ENCODE measurements at regions not wholly inside any gene's neighbourhood (a gene's known extent, or its start where the extent isn't known, plus 50 kb on each side); places are given as distances from the start of the nearest gene placed in this dataset.

DNA sequence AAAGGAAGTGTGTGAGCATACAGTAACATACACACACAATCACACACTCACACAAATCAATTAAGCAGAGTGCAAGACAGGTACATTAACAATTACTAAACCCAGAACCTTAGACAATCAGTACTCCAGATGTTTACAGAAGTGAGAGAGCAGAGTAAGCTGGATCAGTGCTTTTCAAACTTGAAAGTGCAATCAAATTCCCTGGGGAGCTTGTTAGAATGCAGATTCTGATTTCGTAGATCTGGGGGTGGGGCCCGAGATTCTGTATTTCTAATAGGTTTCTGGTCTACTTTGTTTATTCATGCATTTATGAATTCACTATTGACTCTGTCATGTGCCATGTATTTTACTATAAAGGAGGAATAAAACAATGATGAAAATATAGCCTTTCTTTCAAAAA is 179.6 kb upstream of the PHYHIPL start:
- no peak for DNase-seq (ENCODE audit: low read depth)

DNA sequence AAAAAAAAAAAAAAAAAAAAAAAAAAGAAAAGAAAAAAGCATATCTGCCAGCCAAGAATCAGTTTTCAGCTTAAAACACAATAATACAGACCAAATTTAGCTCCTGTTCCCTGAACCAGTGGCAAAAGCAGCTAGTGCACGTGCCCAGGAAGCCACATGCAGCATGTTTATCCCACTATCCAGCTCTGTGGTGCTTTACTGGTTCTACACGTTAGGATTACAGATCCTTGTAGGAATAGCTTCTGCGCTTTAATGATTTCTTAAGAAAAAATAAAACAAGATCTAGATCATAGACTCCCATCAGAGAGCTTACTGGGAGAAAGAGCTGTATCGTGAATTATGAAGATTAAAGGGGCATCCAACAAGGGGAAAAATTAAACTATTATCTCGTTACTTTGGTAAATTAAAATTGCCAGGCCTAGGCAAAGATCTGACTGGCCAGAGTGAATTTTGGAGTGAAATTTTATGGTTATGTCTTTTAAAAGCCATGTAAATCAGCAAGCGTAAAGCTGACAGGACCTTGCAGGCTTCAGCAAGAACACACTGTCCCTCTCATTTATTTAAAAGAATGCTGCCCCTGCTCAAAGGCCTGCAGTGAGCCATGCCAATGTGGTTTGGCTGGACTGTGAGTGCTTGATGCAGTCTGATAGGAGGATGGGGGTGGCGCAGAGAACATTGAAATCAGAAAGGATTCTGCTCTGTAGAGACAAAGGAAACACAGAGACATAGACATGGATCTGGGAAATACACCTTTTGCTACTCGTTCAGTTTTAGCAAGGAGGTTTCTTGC is 177.3 kb upstream of the PHYHIPL start:
- DNase-seq (ENCODE audit: low read depth): no peak

DNA sequence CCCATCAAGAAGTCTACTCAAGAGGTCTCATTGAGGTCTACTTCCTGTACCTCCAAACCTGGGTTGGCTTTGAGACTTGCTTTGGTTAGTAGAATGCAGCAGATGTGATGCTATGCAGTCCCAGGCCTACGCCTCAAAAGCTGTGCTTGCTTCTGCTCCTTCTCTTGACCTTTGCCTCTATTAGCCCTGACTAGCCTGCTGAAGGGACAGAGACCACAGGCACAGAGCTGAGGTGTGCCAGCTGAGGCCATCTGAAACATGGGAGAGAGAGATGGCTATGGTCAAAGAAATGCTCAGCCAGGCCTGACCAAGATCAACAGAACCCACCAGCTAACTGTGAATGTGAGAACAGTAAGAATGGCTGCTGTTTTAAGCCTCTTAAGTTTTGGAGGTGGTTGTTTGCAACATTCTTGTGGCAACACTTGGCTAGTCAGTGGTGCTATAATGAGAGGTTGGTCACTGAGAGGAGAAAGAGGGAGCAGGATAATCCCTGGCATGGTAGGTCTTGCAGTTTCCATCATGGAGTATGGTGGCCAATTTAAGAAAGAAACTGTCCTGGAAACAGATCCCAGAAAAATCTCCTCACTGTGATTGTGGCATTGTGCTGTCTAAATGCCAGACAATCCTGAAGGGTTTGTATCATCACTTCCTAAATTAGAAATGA is 176.1 kb upstream of the PHYHIPL start:
- no peak for DNase-seq (ENCODE audit: low read depth)

DNA sequence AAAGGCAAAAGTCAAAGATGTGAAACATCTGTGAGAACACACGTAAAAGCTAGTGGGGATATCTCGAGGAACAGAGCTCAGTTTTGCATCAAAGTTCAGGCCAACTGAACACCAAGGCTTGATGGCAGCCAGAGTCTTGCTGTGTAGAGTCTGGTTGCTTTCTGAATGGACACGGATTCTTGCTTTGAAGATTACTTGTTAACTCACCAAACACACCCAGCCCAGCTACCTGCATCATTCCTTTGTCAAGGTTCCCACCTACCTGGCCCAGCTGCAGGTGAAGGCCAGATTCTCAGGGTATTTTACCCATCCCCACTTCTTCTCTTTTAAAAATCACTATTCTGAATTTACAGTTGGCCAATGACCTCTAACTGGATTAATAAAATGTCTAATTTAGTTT is 174.4 kb upstream of the PHYHIPL start:
- DNase-seq (ENCODE audit: low read depth): no peak

DNA sequence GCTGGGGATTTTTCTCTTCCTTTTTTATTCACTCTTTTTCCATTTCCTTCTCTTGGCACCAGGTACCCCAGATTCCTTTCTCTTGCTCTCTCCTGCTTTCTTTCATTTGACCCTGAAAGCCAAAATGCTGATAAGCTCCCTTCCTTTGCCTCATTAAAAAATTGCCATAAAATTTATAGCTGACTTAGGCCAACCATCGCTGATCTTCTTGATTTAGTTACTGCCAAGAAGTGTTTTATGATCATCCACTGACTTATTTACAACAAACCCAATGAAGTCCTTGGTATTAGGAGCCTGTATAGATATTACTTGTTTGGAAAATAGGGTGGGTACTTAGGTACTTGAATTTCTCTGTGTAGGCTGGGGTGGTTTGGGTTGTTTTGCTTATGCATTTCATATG is 173.2 kb upstream of the PHYHIPL start:
- no peak for DNase-seq (ENCODE audit: low read depth)

DNA sequence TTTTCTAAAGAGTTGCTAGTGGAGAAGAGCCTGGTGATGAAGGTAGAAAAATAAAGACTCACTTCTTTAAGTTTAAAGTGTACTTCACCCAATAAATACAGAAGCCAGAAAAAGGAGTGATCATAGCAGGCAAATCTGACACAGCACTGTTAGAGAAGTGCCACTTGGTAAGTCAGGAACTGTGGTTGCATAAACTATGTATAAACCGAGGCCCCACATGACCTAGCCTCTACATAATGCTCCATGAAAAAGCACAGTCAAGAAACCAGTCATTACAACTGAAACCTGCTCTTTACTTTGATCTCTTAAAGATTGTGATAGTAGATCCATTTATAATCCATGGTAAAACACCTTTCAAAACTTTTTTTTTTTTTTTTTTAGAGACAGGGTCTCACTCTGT is 172.1 kb upstream of the PHYHIPL start:
- DNase-seq (ENCODE audit: low read depth): no peak

DNA sequence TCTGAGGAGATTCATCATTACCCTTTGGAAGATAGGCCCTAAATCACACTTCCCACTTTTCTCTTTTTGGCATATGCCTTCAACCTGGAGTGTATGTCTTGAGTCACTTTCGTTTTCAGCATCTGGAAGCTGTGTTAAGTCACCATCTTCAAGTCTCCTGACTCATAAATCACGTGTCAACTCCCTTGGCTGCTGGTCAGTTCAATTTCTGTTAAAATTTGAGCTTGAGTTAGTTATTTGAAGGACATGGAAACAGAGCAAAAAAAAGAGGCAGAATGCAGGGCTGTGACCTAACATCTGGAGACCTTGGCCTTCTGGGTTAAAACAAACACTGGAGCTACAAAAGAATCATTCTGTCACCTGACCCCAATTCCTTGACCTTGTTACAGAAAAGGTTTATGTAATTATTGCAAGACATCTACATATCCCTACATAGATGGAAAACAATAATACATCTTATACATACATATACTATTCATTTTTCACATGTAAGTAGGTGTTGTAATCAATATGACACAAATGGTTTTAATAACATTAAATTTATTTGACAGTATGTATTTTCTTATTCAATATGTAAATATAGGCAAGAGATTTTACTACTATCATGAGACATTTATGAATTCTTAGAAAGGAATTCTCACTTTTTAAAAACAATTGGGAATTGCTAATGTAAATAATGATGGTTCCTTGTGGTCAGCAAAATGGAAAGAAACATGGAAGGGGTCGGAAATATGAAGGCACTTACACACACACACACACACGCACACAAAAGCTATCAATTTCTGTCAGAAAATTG is 169.7 kb upstream of the PHYHIPL start:
- peak; percentile 9 for DNase-seq (ENCODE audit: low read depth)

DNA sequence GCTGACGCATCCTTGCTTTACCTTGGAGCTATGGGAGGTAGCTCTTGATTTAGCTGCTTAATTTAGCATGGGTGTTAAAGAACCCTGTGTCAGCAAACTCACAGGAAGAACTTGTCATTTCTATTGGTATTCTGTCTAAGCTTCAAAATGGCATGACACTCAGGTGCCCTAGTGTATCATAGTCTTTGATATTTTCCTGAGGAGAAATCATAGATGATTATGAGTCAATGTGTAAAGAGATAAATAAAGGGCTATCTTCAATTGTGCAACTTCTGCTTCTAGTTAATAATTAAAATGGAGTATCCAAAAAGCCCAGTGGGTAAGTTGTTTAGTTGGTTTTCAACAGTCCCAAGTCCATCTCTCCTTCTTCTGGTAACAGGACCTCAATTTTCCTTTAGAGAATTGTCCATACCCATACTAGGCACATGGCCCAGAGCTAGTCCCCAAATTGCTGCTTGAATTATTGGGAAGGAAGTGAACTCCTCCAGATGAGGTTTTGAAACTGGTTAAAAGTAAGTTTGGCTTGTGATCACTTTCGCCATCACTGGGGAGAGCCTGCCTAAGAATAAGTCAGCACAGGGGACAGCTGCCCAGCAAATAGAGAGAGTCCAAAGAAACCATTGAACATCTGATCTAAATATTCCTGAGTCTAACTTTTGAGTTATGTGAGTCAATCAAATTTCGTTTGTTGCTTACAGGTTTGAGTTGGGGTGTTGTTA is 169.0 kb upstream of the PHYHIPL start:
- DNase-seq (ENCODE audit: low read depth): no peak

DNA sequence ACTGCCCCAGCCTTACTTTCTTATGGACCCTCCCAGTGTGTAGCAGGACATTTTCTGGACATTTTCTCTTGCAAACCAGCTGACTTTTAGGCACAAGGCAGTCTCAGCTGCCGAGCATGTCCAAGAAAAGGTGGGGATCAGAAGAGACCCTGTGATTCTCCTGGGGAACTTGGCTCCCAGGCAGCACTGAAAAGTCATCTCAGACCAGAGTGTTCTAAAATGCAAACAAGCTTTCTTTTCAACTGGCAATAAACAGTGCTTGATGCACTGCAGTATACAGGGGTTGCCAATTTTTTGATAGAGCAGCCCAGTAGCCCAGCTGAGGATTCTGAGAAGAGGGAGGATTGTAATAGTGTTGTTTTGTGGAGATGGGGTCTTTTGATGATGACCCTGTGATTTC is 168.0 kb upstream of the PHYHIPL start:
- no peak for DNase-seq (ENCODE audit: low read depth)

DNA sequence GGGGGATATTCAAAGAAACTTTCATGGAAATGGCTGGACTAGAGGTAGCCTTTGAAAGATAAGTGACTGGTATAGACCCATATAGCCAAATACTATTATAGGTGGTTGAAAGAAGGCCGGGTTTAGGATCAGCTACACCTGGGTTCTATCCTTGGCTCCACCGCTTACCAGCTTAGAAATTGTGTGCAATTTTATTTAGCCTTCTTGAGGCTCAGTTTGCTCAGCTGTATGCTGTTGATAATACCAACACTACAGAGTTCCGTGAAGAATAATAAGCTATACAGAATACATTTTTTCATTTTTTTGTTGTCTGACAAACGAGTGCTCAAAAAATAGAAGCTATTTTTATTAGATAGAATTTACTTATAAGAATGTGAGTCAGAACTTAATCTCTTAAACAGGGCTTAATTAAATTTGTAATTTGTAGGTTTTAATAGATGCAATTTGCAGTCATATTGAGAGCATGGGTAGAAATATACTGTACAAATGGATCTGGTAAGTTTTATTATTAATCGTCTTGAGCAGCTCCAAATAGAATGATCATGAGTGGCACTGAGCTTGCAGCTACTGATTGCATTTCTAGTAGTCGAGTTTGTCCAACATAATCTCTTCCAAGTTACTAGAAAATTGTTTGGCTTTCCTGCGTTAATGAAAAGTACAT is 164.3 kb upstream of the PHYHIPL start:
- DNase-seq (ENCODE audit: low read depth): no peak

DNA sequence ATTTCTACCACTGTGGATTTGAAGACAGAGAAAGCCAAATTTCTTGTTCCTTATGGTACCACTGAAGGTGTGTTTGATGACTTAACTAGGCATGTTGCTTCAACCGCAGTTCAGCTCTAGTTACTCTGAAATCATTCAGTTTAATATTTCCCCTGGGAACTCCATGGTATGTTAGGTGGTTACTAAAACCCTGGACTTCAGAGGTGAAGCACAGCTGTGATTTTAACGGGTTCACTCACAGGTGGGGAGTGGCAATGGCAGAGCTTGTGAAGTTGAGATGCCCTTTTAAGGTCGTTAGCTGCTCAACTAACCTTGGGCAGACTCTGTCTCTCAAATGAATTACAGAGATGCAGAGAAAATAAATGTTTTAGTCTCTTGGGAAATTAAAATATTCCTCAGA is 163.6 kb upstream of the PHYHIPL start:
- no peak for DNase-seq (ENCODE audit: low read depth)

DNA sequence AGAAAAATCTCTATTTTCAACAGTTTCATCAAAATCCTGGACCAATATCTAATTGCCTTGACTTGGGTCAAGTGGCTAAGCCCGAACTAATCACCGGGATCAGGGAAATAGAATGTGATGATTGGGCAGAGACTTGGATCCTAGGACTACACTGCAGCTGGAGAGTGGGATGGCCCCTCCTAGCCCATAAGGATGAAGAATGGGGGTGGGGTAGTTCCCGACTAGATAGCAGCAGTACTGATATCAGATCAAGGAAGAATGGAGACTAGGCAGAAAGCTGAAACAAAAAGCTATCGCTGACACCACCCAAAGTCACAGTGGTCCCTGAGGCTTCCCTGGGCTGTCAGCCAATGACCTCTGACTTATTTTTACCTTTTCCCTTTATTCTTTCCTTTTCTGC is 160.4 kb upstream of the PHYHIPL start:
- no peak for DNase-seq (ENCODE audit: low read depth)

DNA sequence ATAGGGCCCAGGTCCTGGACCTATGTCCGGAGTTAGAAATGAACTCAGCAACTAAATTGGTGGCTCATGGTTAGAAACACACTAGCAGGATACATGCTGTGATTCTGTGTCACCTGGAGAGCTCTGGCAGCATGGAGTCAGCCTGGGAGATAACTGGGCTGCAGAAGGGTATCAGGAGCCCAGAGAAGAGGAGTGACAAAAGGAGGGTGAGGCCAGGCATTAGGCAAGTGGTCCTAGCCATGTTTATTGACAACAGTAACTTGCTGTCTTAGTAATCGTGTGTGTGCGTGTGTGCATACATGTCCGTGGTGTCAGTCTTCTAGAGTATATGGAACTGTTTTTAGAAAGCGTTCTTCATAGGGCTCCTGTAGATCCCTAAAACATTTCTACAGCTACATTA is 157.5 kb upstream of the PHYHIPL start:
- no peak for DNase-seq (ENCODE audit: low read depth)

DNA sequence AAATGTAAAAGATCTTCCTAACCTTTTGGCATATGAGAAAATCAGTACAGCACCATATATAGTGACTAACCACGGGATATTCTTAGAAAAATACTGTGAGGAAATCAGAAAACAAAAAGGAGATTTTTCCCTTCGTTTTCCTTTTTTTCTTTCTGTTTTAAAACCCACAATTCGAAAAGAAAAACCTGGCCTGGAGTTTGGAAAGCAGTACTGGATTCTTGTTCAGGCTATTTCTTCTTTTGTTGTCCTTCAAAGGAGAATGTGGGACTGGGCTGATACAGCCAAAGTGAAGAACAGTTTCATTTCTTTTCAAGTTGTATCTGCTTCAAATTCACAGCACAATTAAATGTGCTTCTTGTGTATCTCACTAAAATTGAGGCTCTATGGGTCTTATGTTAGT is 156.8 kb upstream of the PHYHIPL start:
- no peak for DNase-seq (ENCODE audit: low read depth)

DNA sequence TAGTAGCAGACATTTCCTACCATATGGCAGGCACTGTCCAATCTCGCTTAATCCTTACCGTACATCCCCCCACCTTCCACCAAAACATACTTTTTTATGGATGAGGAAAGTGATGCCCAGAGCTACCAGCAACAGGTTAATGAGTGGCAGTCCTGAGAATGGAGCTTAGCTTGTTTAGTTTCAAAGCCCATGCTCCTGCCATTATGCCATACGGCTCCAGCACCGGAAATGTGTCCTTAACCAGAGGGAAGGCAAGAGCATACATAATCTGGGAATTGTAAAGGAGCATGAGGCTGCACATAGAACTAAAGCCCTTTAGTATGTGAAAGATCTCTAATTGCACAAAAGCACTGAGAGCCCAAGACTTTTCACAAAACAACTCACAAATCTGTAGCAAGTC is 155.9 kb upstream of the PHYHIPL start:
- DNase-seq (ENCODE audit: low read depth): no peak

DNA sequence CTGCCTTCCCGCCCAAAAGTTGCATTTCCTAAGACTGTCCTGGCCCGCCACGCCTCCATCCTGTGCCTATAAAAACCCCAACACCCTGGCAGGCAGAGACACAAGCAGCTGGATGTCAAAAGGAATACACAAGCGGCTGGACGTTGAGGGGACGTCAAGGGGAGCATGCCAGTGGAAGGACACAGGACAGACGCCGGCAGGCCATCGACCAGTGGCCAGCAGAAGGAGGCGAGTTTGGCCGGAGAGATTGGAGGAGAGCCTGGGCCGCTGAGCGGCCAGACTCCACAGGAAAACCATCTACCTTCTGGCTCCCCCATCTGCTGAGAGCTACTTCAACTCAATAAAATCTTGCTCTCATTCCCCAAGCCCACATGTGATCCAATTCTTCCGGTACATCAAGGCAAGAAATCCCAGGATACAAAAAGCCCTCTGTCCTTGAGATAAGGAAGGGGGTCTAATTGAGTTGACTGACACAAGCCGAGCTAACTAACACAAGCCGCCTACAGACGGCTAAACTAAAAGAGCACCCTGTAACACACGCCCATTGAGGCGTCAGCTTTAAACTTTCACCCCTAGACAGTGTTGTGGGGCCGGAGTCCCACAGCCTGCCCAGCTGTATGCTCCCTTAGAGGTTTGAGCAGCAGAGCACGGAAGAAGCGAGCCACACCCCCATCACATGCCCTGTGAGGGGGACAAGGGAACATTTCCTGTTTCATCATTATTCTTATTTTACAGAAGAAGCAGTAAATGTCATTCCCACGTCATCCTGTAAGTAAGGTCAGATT is 150.3 kb upstream of the PHYHIPL start:
- DNase-seq (ENCODE audit: low read depth): no peak

DNA sequence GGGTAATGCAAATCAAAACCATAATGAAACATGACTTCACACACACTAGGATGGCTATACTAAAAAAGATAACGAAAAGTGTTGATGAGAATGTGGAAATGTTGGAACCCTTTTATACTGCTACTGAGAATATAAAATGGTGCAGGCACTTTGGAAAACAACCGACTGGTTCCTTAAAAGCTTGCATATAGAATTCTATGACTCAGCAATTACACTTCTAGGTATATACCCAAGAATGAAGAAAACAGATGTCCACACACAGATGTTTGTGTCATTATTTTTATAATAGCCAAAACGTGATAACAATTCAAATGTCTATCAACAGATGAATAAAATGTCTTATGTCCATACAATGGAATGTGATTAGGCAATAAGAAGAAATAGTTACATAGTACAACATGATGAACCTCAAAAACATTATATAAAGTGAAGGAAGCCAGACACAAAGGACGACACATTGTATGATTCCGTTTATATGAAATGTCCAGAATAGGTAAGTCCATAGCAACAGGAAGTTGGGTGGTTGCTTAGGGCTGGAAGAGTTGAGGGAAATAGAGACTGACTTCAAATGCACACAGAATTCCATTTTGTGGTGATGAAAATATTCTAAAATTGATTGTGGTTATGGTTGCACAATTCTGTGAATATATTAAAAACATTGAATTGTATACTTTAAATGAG is 148.3 kb upstream of the PHYHIPL start:
- DNase-seq (ENCODE audit: low read depth): no peak

DNA sequence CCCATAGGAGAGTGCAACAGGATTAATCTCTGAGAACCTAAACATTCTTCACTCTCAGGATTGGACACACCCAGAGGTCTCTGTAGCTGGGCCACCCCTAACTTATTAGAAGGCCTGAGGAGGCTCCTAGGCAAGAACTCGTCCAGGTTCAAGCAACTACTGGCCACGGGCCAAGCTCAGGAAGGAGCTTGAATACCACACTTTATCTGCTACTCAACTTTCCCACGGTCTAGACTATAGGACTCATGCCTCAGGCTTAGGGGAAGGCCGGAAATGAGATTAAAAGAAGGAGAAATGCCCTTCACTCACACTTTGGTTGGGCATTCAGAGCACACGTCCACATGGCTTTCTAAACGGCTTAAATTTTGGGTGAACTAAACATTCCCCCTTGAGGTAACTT is 142.8 kb upstream of the PHYHIPL start:
- DNase-seq (ENCODE audit: low read depth): no peak

DNA sequence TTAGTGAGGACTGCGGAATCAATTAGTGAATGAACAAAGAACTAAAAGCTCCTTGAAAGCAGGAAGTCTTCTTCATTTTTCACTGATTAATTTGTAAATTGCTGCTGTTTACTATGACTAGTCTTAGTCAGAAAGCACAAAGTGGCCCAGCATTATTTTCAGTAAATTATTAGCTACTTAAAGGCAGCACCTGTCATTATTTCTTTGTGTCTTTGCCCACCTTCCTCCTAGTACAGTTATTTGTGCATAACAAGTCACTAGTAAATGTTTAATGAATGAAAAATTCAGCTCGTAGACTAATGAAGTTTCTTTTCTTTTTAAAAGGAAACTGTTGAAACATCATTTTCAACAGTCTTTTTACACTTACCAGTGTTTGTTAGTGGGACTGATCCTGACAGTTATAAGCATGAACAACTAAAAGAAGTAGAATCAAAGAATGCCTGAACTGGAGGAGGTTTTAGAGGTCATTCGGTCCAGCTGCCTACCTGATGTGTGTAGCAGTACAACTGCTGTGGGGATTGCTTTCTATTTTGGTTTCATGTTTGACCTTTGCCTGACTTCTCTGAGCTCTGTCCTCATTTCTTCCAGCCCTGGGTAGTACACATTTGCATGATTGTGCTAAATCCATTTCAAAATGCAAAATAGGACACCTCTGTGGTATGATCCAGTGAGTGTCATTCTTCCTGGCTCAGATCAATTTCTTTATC is 140.0 kb upstream of the PHYHIPL start:
- DNase-seq (ENCODE audit: low read depth): no peak

DNA sequence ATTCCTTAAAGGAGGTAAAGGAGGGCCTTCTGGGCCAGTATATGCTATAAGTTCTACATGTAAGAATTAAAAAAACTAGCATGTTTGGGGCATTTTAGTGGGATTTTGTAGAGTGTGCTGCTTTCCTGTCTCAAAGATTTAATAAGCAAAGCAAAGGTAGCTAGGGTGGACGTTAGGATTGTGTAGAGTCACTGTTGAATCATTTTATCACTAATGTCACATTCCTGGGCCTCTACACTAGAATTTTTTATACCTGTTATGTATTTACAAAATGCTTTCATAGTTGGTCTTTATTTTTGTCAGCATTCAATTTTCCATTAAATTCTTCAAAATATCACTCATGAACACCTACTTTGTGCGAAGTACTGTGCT is 139.4 kb upstream of the PHYHIPL start:
- DNase-seq (ENCODE audit: low read depth): no peak

Data from HS-27A (cell line).